ENCODE measurements at regions not wholly inside any gene's neighbourhood (a gene's known extent, or its start where the extent isn't known, plus 50 kb on each side); places are given as distances from the start of the nearest gene placed in this dataset.

DNA sequence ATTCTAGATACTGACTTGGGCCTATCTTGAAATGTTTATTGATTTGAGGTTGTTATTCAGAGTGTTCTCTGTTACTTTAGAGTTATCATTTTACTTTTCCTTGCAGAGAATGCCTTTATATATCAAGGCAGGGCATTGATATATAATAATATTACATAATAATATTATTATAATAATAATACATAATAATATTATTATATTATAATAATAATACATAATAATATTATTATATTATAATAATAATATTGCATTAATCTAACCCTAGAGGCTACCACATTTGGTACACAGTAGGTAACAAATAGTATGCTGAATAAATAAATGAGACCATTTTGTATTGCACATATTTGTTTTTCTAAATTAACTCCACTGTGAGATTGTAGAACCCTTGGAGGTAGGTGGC is 216.3 kb downstream of the EFHB start:
- H3K4me3 ChIP-seq (ENCODE audit: low read depth, low read length) = no peak overlapping the region
- no peaks in the 10 kb centered on the region for H3K27me3 ChIP-seq (ENCODE audit: control insufficient read depth, insufficient read depth, low read length)
- TF ChIP-seq, protein P1, sequence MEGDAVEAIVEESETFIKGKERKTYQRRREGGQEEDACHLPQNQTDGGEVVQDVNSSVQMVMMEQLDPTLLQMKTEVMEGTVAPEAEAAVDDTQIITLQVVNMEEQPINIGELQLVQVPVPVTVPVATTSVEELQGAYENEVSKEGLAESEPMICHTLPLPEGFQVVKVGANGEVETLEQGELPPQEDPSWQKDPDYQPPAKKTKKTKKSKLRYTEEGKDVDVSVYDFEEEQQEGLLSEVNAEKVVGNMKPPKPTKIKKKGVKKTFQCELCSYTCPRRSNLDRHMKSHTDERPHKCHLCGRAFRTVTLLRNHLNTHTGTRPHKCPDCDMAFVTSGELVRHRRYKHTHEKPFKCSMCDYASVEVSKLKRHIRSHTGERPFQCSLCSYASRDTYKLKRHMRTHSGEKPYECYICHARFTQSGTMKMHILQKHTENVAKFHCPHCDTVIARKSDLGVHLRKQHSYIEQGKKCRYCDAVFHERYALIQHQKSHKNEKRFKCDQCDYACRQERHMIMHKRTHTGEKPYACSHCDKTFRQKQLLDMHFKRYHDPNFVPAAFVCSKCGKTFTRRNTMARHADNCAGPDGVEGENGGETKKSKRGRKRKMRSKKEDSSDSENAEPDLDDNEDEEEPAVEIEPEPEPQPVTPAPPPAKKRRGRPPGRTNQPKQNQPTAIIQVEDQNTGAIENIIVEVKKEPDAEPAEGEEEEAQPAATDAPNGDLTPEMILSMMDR (IDR thresholded peaks at IDR 0.05; ENCODE audit: insufficient read depth, low read length, poor library complexity, severe bottlenecking) = no peak
- no peaks in the 10 kb centered on the region for H3K36me3 ChIP-seq (ENCODE audit: control insufficient read depth, insufficient read depth, low read length)
- no peak for DNase-seq (ENCODE audit: low read depth)

DNA sequence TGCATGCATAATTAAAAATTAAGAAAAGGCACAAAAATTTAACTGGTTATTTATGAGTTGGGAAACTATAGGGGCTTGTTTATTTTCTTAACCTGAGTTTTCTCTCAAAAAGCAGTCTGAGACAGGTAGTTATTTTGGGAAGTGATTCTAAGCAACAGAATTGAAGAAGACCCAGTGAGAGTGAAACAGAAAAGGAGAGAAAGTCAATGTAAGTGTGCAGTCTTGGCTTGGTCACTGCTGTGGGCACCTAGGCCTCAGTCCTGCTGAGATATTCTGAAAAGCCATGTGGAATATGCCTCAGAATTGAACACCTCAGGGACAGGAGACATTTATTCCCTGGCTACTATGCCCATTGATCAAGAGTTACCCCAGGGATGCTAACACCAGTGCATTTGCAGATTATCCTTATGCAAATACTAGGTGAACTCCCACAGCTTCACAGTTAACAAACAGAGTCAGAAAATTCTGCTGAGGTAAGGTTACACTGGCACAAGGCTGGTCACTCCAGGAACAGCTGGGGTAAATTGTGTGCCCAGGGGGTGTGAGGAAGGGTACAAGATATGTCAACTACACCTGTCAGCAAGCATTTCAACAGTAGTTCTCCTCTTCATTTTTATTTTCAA is 222.7 kb downstream of the EFHB start:
- H3K4me3 ChIP-seq (ENCODE audit: low read depth, low read length) = no peak overlapping the region
- no peak for DNase-seq (ENCODE audit: low read depth)
- TF ChIP-seq, protein P1 (IDR thresholded peaks at IDR 0.05; ENCODE audit: insufficient read depth, low read length, poor library complexity, severe bottlenecking) = no peak
- H3K27me3 ChIP-seq (ENCODE audit: control insufficient read depth, insufficient read depth, low read length) = no peaks in the 10 kb centered on the region
- H3K36me3 ChIP-seq (ENCODE audit: control insufficient read depth, insufficient read depth, low read length) = no peaks in the 10 kb centered on the region

DNA sequence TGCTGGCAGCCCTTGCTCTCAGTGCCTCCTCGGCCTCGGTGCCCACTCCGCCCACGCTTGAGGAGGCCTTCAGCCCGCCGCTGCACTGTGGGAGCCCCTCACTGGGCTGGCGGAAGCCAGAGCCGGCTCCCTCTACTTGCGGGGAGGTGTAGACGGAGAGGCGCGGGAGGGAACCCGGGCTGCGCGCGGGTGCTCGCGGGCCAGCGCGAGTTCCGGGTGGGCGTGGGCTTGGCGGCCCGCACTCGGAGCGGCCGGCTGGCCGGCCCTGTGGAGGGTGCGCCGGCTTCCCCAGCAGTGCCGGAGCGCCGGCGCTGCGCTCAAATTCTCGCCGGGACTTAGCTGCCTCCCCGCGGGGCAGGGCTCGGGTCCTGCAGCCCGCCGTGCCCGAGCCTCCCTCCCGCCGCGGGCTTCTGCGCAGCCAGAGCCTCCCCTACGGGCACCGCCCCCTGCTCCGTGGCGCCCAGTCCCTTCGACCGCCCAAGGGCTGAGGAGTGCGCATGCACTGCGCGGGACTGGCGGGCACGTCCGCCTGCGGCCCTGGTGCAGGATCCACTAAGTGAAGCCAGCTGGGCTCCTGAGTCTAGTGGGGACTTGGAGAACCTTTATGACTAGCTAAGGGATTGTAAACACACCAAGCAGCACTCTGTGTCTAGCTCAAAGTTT is 231.5 kb downstream of the EFHB start:
- TF ChIP-seq, protein P1 (IDR thresholded peaks at IDR 0.05; ENCODE audit: insufficient read depth, low read length, poor library complexity, severe bottlenecking) = no peak
- DNase-seq (ENCODE audit: low read depth) = no peak
- Histone ChIP-seq H3K27me3 (ENCODE audit: control insufficient read depth, insufficient read depth, low read length) (no peaks in the 10 kb centered on the region), H3K36me3 (ENCODE audit: control insufficient read depth, insufficient read depth, low read length) (no peaks in the 10 kb centered on the region), H3K4me3 (ENCODE audit: low read depth, low read length) (no peak overlapping the region)

DNA sequence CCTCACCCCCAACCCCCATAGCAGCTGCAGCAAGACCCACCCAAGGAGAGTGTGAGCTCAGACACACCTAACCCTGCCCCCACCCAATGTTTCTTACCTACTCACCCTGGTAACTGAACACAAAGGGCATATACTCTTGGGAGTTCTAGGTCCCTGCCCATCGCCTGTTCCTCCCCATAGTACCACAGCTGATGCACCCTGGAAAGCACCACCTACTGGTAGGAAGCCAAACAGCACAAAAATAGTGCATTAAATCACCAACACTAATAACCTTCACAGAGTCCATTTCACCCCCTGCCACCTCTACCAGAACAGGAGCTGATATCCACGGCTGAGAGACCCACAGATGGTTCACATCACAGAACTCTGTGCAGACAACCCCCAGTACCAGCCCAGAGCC is 245.2 kb downstream of the EFHB start:
- TF ChIP-seq, protein P1 (IDR thresholded peaks at IDR 0.05; ENCODE audit: insufficient read depth, low read length, poor library complexity, severe bottlenecking) = no peak
- DNase-seq (ENCODE audit: low read depth) = no peak
- no peak overlapping the region for H3K4me3 ChIP-seq (ENCODE audit: low read depth, low read length)
- no peaks in the 10 kb centered on the region for H3K36me3 ChIP-seq (ENCODE audit: control insufficient read depth, insufficient read depth, low read length)
- H3K27me3 ChIP-seq (ENCODE audit: control insufficient read depth, insufficient read depth, low read length) = no peaks in the 10 kb centered on the region

- H3K4me3 ChIP-seq (ENCODE audit: low read depth, low read length) = no peak overlapping the region
These were observed 265.9 kb downstream of the EFHB start for GRCh38 chr3:19668163-19668562.

More at GRCh38 chr3:19668163-19668562, 265.9 kb downstream of the EFHB start:
- no peaks in the 10 kb centered on the region for H3K27me3 ChIP-seq (ENCODE audit: control insufficient read depth, insufficient read depth, low read length)
- TF ChIP-seq, protein P1 (IDR thresholded peaks at IDR 0.05; ENCODE audit: insufficient read depth, low read length, poor library complexity, severe bottlenecking) = no peak
- no peak for DNase-seq (ENCODE audit: low read depth)
- no peaks in the 10 kb centered on the region for H3K36me3 ChIP-seq (ENCODE audit: control insufficient read depth, insufficient read depth, low read length)

Measured in kidney epithelial cell (primary cell).